OCI-LY3 (cell line): ENCODE measurements at regions not wholly inside any gene's neighbourhood (a gene's known extent, or its start where the extent isn't known, plus 50 kb on each side); places are given as distances from the start of the nearest gene placed in this dataset.

ENCODE experiments used
- CTCF ChIP-seq: fragments of 200-600, 300-600 bp; sonication (generic); IDR thresholded peaks from 2 replicates; pipeline ENCODE4 v1.5.1; 2014; ENCODE audit warnings: antibody characterized with exemption, low read length, low read depth
- EZH2phosphoT487 ChIP-seq: fragments of 200-600 bp; shearing (Covaris generic); IDR thresholded peaks from 2 replicates; pipeline ENCODE4 v1.6.1; 2018; ENCODE audit warnings: antibody characterized with exemption, mixed run types, low read depth

GRCh38 chr6:14321992-14322772 lies 204.6 kb downstream of the CD83 start:
- no peak for TF ChIP-seq CTCF
- no peak for TF ChIP-seq EZH2phosphoT487
